Stomach (tissue), 4 donors: ENCODE measurements at regions not wholly inside any gene's neighbourhood (a gene's known extent, or its start where the extent isn't known, plus 50 kb on each side); places are given as distances from the start of the nearest gene placed in this dataset.

Experiments
- POLR2A ChIP-seq, 4 donors: fragments of 450-650 bp; IDR thresholded peaks; one replicate each; pipeline ENCODE4 v1.6.1; 2016; ENCODE audit warnings: antibody characterized with exemption in 4 of 4, control low read depth in 2 of 4, mild to moderate bottlenecking in 1 of 4, moderate library complexity in 1 of 4
- POLR2AphosphoS5 ChIP-seq, 3 donors: sonication (generic); formaldehyde crosslinking; IDR thresholded peaks; one replicate each; pipeline ENCODE4 v1.6.1; 2016; ENCODE audit warnings: antibody characterized with exemption in 3 of 3

DNA sequence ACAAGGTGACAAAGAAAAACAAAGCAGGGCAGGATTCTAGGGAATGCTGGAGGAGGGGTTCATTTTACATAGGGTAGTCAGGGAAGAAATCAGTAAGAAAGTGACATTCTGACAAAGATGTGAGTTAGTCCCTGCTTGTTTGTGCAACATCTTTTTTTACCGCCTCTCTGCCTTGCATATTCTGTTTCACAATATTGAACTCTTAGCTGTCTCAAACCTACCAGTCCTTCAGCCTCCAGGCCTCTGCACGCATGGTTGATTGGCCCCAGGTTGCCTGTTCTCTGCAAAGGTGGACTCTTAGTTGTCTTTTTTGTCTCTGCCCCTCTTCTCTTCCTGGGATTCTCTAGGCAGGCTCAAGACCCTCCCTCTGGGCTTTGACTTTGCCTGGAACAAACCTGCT lies 152.2 kb upstream of the RUNX1 start:
- no peak for TF ChIP-seq POLR2AphosphoS5 (IDR thresholded peaks at IDR 0.05)
- TF ChIP-seq POLR2A (IDR thresholded peaks at IDR 0.05), result no peak
